ENCODE measurements at regions not wholly inside any gene's neighbourhood (a gene's known extent, or its start where the extent isn't known, plus 50 kb on each side); places are given as distances from the start of the nearest gene placed in this dataset.

GRCh38 chr5:174192901-174193300, 147.4 kb downstream of the NSG2 start:
- TF ChIP-seq EZH2 (IDR thresholded peaks at IDR 0.05; ENCODE audit: borderline replicate concordance), result no peak
- TF ChIP-seq CTCF (IDR thresholded peaks at IDR 0.05; ENCODE audit: poor library complexity), result no peak
- TF ChIP-seq EZH2phosphoT487 (IDR thresholded peaks at IDR 0.05; ENCODE audit: low read depth, severe bottlenecking, unreplicated experiment), result no peak
